ENCODE measurements at regions not wholly inside any gene's neighbourhood (a gene's known extent, or its start where the extent isn't known, plus 50 kb on each side); places are given as distances from the start of the nearest gene placed in this dataset.

DNA sequence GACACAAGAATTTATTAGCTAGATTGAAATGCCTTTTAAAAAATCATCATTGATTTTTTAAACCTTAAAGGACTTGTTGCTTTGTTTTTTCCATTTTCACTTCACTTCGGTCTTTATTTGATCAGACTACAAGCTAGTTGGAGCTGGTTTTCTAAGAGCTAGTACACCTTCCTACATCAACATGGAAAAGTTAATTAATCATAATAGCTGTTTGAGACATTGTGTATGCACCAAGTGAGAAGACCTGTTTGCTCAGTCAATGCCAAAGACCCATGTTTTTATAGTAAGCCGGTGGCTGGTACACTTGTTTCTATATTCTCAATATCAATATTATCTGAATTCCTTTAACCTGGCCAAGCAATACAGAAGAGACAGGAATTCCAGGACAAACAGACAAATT lies 310.2 kb upstream of the SGK1 start:
- WGBS (ENCODE audit: insufficient coverage, insufficient read length) = no CpG with 5 or more reads among the region's 2 CpGs
- H3K27ac ChIP-seq (ENCODE audit: low read length) = no peak overlapping the region
- H3K4me3 ChIP-seq (ENCODE audit: low read length) = no peak overlapping the region
- no peaks in the 10 kb centered on the region for H3K9me3 ChIP-seq (ENCODE audit: control insufficient read depth, insufficient read depth, low read length)
- H3K36me3 ChIP-seq (ENCODE audit: control insufficient read depth, insufficient read depth, low read length) = no peaks in the 10 kb centered on the region
- no peak for DNase-seq (ENCODE audit: low read depth, low spot score)
- H3K27me3 ChIP-seq (ENCODE audit: control insufficient read depth, insufficient read depth, low read length) = no peaks in the 10 kb centered on the region
- H3K4me1 ChIP-seq (ENCODE audit: control insufficient read depth, insufficient read depth, low read length) = no peaks in the 10 kb centered on the region

DNA sequence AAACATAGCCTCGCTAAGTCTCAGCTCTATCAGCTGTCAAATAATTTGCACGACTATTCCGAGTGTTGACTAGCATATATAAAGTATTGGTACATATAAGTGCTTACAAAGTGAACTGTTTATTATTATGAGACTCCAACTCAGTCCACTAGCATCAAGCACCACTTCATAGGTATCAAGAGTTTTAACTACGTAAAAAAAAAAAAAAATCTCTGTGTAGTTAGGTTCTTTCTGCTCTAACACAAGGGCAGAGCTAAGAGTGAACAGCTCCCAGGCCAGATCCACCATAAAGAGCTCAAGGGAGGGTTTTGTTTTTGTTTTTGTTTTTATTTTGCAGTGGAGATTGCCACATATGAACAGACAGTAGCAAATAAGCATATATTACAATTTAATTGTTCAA lies 309.8 kb upstream of the SGK1 start:
- Histone ChIP-seq H3K4me3 (ENCODE audit: low read length) (no peak overlapping the region), H3K36me3 (ENCODE audit: control insufficient read depth, insufficient read depth, low read length) (no peaks in the 10 kb centered on the region), H3K27ac (ENCODE audit: low read length) (no peak overlapping the region), H3K9me3 (ENCODE audit: control insufficient read depth, insufficient read depth, low read length) (no peaks in the 10 kb centered on the region), H3K4me1 (ENCODE audit: control insufficient read depth, insufficient read depth, low read length) (no peaks in the 10 kb centered on the region), H3K27me3 (ENCODE audit: control insufficient read depth, insufficient read depth, low read length) (no peaks in the 10 kb centered on the region)
- WGBS (ENCODE audit: insufficient coverage, insufficient read length) = no CpG with 5 or more reads among the region's 4 CpGs
- no peak for DNase-seq (ENCODE audit: low read depth, low spot score)

DNA sequence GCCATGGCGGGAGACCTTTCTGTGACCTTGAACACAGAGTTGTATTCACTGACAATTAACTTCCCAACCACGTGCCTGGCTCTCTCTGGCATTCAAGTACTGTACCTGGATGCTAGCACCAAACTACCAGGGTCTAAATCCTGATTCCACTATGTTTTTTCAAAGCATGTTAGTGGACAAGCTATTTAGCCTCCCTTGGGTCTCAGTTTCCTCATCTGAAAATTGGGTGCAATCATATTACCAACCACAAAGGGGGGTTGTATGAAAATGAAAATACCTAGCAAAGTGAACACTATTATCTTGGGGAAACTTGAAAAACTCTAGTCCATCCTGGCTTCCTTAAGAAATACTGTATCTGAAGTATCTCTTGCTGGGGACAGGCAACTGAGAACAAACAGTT lies 308.7 kb upstream of the SGK1 start:
- WGBS (ENCODE audit: insufficient coverage, insufficient read length) = no CpG with 5 or more reads among the region's 2 CpGs
- Histone ChIP-seq H3K27ac (ENCODE audit: low read length) (no peak overlapping the region), H3K4me1 (ENCODE audit: control insufficient read depth, insufficient read depth, low read length) (no peaks in the 10 kb centered on the region), H3K36me3 (ENCODE audit: control insufficient read depth, insufficient read depth, low read length) (no peaks in the 10 kb centered on the region), H3K9me3 (ENCODE audit: control insufficient read depth, insufficient read depth, low read length) (no peaks in the 10 kb centered on the region), H3K4me3 (ENCODE audit: low read length) (no peak overlapping the region), H3K27me3 (ENCODE audit: control insufficient read depth, insufficient read depth, low read length) (no peaks in the 10 kb centered on the region)
- no peak for DNase-seq (ENCODE audit: low read depth, low spot score)

DNA sequence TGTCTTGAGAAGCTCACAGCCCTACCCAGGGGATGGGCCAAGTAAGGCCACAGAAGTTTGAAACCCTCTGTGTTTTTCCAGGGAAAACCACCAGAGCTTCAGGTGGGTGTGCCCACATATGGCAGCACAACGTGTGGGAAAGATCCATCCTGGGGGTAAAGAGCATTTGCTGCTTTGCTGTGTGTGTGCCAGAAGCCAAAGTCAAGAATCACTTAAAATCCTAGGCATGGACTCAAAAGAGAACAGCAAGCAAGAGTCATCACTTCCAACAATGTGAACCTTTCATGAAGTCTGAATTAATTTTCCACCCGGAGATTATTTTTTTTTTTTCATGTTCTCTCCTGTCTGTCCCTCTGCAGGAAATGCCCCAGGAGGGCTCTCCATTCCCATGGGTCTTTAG lies 308.2 kb upstream of the SGK1 start:
- WGBS (ENCODE audit: insufficient coverage, insufficient read length) = no CpG with 5 or more reads among the region's 2 CpGs
- H3K9me3 ChIP-seq (ENCODE audit: control insufficient read depth, insufficient read depth, low read length) = no peaks in the 10 kb centered on the region
- no peaks in the 10 kb centered on the region for H3K4me1 ChIP-seq (ENCODE audit: control insufficient read depth, insufficient read depth, low read length)
- no peak overlapping the region for H3K27ac ChIP-seq (ENCODE audit: low read length)
- DNase-seq (ENCODE audit: low read depth, low spot score) = no peak
- H3K4me3 ChIP-seq (ENCODE audit: low read length) = no peak overlapping the region
- H3K36me3 ChIP-seq (ENCODE audit: control insufficient read depth, insufficient read depth, low read length) = no peaks in the 10 kb centered on the region
- H3K27me3 ChIP-seq (ENCODE audit: control insufficient read depth, insufficient read depth, low read length) = no peaks in the 10 kb centered on the region

DNA sequence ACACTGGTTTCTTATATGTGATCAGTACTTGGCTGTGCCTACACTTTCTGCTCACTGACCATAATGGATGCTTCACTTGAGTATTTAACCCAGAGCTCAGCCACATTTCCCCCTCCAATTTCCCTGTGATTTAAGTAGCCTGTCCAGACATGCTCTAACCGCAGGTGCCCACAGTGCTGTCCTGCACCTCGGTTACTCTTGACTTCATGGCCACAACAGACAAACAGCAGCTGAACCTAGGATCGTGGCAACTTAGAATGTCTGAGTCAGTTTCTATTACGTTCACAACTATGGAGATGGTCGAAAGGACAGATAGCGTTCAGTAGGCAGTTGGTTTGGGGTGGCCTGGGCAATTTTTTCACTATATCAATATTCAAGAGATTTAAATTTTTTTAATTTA lies 306.9 kb upstream of the SGK1 start:
- no peaks in the 10 kb centered on the region for H3K4me1 ChIP-seq (ENCODE audit: control insufficient read depth, insufficient read depth, low read length)
- no peaks in the 10 kb centered on the region for H3K9me3 ChIP-seq (ENCODE audit: control insufficient read depth, insufficient read depth, low read length)
- H3K27ac ChIP-seq (ENCODE audit: low read length) = no peak overlapping the region
- H3K27me3 ChIP-seq (ENCODE audit: control insufficient read depth, insufficient read depth, low read length) = no peaks in the 10 kb centered on the region
- WGBS (ENCODE audit: insufficient coverage, insufficient read length) = no CpG with 5 or more reads among the region's 6 CpGs
- H3K4me3 ChIP-seq (ENCODE audit: low read length) = no peak overlapping the region
- H3K36me3 ChIP-seq (ENCODE audit: control insufficient read depth, insufficient read depth, low read length) = no peaks in the 10 kb centered on the region
- DNase-seq (ENCODE audit: low read depth, low spot score) = no peak

DNA sequence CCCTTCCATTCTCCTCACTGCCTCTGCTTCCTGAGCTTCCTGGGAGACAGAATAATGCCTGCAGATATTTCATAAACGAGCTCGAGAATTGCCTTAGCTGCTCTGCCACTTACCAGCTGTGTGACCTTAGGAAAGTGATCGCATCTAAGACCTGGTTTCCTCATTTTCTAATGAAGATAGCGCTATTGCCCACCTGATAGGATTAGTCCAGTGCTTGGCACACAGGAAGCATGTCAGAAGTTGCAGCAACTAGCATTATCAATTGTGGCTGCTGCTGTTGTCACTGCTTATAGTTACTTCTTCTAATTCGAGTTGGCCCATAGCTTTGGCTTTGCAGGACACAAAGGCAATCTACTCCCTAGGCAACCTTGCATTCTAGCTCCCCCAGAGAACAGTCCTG lies 305.5 kb upstream of the SGK1 start:
- no CpG with 5 or more reads among the region's 5 CpGs for WGBS (ENCODE audit: insufficient coverage, insufficient read length)
- no peaks in the 10 kb centered on the region for H3K9me3 ChIP-seq (ENCODE audit: control insufficient read depth, insufficient read depth, low read length)
- no peak overlapping the region for H3K4me3 ChIP-seq (ENCODE audit: low read length)
- DNase-seq (ENCODE audit: low read depth, low spot score) = no peak
- H3K27ac ChIP-seq (ENCODE audit: low read length) = no peak overlapping the region
- no peaks in the 10 kb centered on the region for H3K4me1 ChIP-seq (ENCODE audit: control insufficient read depth, insufficient read depth, low read length)
- H3K27me3 ChIP-seq (ENCODE audit: control insufficient read depth, insufficient read depth, low read length) = no peaks in the 10 kb centered on the region
- H3K36me3 ChIP-seq (ENCODE audit: control insufficient read depth, insufficient read depth, low read length) = no peaks in the 10 kb centered on the region

DNA sequence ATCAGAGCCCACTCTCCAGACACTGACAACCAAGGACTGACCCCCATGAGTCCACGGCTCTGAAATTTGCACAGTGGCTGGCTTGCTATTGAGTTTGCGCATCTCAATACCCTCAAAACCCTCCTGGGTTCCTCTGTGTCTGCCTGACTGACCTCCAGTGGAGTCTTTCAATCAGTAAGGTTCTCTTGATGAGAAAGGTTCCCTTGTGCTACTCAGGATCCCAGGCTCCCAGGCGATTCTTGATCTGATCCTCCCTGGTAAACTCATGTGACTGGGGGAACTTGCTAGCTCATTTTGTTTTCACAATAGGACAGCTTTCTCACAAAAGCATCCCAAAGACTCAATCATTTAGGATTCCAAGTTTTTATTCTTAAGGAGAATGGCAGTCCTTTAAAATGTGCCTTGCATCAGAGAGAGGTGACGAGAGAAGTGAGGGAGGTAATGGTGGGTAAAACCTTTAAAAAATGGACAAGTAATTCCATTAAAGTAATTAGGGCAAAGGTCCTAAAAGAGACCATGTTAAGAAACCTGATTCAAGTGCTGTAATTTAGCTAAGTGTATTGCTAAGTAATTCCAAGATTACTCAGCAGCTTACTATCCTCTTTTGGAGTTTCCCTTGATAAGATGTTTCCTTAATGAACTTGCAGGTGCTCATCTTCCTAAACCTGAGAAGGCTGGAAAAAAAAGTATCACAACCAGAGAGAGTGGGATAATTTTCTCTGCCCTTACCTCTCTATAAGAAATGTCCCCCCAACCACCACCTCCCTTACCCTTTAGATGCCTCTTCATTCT lies 304.7 kb upstream of the SGK1 start:
- no peaks in the 10 kb centered on the region for H3K27me3 ChIP-seq (ENCODE audit: control insufficient read depth, insufficient read depth, low read length)
- no peaks in the 10 kb centered on the region for H3K9me3 ChIP-seq (ENCODE audit: control insufficient read depth, insufficient read depth, low read length)
- H3K4me3 ChIP-seq (ENCODE audit: low read length) = no peak overlapping the region
- H3K4me1 ChIP-seq (ENCODE audit: control insufficient read depth, insufficient read depth, low read length) = no peaks in the 10 kb centered on the region
- H3K27ac ChIP-seq (ENCODE audit: low read length) = no peak overlapping the region
- no peaks in the 10 kb centered on the region for H3K36me3 ChIP-seq (ENCODE audit: control insufficient read depth, insufficient read depth, low read length)
- no CpG with 5 or more reads among the region's 4 CpGs for WGBS (ENCODE audit: insufficient coverage, insufficient read length)
- DNase-seq (ENCODE audit: low read depth, low spot score) = no peak

DNA sequence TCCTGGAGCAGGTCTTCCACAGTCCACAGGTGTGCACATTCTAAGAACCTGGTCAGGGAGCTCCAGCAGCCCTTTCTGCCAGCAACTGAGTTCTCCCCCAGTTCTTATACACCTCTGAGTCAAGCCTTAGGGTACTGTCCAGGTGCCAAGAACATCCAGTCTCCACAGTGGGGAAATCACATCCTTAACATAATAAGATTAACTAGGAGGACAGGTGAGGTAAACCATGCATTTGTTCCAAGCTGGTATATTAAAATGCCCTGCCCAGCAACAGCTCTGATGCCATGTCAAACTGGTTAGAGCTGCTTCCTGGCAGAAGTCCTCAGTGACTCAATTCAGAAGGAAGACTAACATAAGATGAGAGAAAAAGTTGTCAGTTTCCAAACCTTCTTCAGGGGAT lies 303.9 kb upstream of the SGK1 start:
- Histone ChIP-seq H3K4me1 (ENCODE audit: control insufficient read depth, insufficient read depth, low read length) (no peaks in the 10 kb centered on the region), H3K9me3 (ENCODE audit: control insufficient read depth, insufficient read depth, low read length) (no peaks in the 10 kb centered on the region), H3K36me3 (ENCODE audit: control insufficient read depth, insufficient read depth, low read length) (no peaks in the 10 kb centered on the region)

DNA sequence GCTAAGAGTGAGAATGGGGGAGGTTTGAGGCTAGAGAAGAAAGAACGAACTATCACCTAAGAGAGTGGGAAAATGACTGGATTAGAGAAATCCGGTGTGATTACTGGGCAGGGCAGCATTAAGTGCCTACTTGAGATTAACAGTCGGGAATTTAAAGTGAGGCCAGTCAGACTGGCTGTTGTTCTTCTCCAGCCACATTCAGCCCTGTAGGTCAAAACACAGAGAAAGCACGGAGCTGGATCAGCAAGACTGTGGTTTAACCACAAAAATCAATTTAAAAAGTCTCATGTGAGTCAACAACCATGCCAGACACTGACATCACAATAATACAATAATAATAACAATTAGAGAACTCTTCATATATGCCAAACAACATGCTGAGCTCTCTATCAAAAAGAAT lies 301.9 kb upstream of the SGK1 start:
- Histone ChIP-seq H3K9me3 (ENCODE audit: control insufficient read depth, insufficient read depth, low read length) (no peaks in the 10 kb centered on the region), H3K27ac (ENCODE audit: low read length) (no peak overlapping the region), H3K4me1 (ENCODE audit: control insufficient read depth, insufficient read depth, low read length) (no peaks in the 10 kb centered on the region), H3K36me3 (ENCODE audit: control insufficient read depth, insufficient read depth, low read length) (no peaks in the 10 kb centered on the region), H3K27me3 (ENCODE audit: control insufficient read depth, insufficient read depth, low read length) (no peaks in the 10 kb centered on the region), H3K4me3 (ENCODE audit: low read length) (no peak overlapping the region)
- DNase-seq (ENCODE audit: low read depth, low spot score) = no peak
- no CpG with 5 or more reads among the region's 4 CpGs for WGBS (ENCODE audit: insufficient coverage, insufficient read length)

More for the DNA sequence above, 303.9 kb upstream of the SGK1 start:
- Histone ChIP-seq H3K27ac (ENCODE audit: low read length) (no peak overlapping the region), H3K27me3 (ENCODE audit: control insufficient read depth, insufficient read depth, low read length) (no peaks in the 10 kb centered on the region), H3K4me3 (ENCODE audit: low read length) (no peak overlapping the region)
- DNase-seq (ENCODE audit: low read depth, low spot score) = no peak

DNA sequence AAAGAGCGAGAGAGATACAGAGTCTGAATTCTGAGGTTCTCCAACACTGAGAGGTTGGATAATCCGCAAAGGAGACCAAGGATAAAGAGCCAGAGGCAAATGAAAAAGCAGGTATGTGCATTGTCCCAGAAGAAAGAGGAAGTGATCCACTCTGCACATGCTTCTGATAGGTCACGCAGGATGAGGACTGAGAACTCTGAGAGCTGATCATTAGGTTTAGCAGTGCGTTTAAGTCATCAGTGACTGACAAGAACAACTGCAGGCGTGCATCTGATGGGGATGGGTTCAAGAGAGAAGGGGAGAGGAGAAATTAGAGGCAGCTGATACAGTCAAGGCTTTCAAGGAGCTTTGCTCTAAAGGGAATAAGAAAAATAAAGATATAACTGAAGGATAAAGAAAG lies 301.2 kb upstream of the SGK1 start:
- Histone ChIP-seq H3K27me3 (ENCODE audit: control insufficient read depth, insufficient read depth, low read length) (no peaks in the 10 kb centered on the region), H3K9me3 (ENCODE audit: control insufficient read depth, insufficient read depth, low read length) (no peaks in the 10 kb centered on the region), H3K4me3 (ENCODE audit: low read length) (no peak overlapping the region), H3K4me1 (ENCODE audit: control insufficient read depth, insufficient read depth, low read length) (no peaks in the 10 kb centered on the region), H3K36me3 (ENCODE audit: control insufficient read depth, insufficient read depth, low read length) (no peaks in the 10 kb centered on the region), H3K27ac (ENCODE audit: low read length) (no peak overlapping the region)
- no peak for DNase-seq (ENCODE audit: low read depth, low spot score)
- no CpG with 5 or more reads among the region's 5 CpGs for WGBS (ENCODE audit: insufficient coverage, insufficient read length)

All from iPS DF 6.9 (cell line).